Mucosa of gallbladder (tissue), 1 donor: ENCODE measurements at regions not wholly inside any gene's neighbourhood (a gene's known extent, or its start where the extent isn't known, plus 50 kb on each side); places are given as distances from the start of the nearest gene placed in this dataset.

Experiments
- DNase-seq: peaks from one replicate; pipeline ENCODE4 v3.0.0-alpha.2; 2020; ENCODE audit warnings: low spot score
- donor health status: DM: no; HTN: no; CAD: no.

DNA sequence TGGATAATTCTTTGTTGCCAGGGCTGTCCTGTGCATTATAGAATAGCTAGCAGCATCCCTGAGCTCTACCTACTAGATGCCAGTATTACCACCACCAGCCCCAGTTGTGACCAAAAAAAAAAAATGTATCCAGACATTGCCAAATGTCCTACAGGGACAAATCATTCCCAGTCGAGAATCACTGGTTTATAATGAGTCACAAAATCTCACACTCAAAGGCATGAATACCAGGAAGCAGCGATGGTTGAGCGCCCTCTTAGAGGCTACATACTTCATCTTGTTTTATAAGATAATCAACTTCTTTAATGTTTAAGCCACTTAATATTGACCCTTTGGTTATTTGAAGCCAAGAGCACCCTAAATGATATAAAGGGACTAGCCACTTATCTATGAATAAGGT lies 297.3 kb downstream of the DHX15 start:
- DNase-seq = no peak

DNA sequence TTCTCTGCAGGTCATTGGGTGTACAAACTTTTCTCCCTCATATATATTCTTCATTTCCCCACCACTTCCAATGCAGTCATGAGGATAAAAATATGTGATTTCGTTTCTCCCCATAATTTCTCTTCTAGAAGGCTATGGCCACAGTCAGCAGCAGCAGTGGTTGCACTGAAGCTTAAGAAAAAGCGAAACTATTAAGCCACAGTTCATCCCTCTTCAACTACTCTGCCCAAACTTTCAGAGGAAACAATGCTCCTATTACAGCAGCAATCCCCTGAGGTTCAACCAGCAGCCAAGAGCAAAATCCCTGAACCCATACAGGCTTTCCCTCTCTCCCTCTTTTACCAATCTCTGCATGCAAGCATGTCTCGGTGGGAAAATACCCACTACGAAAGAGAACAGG lies 298.6 kb downstream of the DHX15 start:
- no peak for DNase-seq

DNA sequence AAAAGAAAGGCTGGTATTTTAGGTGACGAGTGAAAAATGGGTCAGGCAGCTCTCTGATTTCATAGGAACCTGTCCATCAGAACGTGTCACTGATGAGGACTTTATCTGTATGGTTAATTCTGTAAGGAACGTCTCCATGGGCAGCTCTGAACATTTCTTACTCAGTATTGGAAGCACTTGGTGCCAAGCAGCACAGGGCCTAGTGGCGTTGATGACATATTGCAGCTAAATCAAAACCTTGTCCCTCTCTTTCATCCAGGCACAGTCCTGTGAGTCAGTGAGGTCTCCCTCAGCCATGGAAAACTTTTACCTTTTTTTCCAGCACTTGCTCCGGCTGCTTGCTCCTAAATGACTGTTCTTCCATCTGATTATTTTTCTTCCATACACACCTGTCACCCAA lies 301.9 kb downstream of the DHX15 start:
- no peak for DNase-seq

DNA sequence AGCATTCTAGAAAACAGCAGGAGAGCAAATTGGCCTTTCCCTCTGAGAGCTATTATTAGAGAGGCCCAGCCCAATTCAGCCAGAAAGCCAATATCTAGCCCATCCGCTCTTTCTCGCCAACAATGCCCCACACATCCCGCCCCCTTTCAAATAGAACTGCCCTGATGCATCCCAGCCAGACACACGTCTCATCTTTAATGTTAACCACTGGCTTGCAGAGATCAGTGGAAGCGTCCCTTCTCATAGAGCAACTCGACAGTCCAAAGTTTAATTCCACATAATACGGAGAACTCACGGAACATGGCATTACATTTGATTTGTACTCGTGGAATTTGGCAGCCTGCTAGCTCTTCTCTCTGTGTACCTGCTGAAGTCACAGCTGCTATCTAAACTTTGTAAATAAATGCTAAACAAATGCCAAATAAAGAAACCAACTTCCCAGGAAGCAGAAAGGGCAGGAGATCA lies 304.4 kb downstream of the DHX15 start:
- peak; percentile 22 for DNase-seq

DNA sequence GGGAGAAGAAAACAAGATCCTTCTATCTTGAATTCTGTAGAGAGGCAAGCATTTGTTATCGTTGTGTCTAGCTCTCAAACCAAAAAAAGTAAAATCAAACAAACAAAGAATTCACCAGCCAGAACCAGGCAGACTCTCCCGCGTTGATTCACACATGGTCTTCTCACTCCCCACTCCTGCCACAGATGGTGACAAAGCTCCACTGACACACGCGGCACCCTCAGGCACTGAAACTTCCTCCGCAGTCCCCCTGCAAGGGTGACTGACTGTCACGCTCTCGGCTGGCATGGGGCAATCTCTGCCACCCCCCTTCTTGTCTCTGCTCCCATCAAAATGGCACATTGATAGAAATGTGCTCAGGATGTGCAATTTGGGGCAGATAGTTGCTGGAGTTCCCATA lies 304.9 kb downstream of the DHX15 start:
- no peak for DNase-seq

DNA sequence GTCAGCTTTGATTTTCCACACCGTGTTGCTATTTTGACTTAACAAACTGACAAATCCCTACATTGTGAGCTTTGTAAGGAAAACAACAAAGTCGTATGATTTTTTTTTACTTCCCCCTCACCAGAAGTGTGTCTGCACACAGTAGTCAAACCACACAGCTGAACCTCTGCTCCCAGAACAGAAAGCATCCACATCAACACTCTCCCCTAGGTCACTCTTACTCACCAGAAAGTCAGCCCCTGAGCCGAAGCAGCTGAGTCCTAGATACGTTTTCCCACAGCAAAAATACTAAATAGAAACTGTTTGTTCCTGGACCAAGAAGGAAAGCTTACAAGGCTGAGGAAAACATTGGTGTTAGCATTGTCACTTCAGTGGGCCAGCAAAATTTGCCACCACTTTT lies 305.7 kb downstream of the DHX15 start:
- no peak for DNase-seq

DNA sequence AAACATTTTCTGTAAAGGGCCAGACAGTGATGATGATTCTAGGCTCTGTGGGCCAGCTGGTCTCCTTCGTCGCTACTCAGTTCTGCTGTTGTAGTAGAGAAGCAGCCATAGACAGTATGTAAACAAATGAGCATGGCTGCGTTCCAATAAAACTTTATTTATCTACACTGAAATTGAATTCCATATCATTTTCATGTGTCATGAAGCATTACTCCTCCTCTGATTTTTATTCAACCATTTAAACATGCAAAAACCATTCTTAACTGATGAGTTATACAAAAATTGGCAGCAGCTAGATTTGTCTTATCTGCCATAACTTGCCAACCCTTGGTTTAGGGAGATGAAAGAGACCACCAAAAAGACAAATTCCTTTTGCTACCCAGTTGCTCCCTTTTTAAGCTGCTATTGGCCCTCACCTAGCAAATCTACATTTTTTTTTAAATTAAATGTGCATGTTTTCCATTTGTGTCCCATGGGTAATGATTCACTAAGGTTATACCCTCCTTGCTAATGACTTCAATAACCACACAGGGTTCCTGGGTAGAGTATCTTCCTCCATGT lies 309.9 kb downstream of the DHX15 start:
- no peak for DNase-seq

DNA sequence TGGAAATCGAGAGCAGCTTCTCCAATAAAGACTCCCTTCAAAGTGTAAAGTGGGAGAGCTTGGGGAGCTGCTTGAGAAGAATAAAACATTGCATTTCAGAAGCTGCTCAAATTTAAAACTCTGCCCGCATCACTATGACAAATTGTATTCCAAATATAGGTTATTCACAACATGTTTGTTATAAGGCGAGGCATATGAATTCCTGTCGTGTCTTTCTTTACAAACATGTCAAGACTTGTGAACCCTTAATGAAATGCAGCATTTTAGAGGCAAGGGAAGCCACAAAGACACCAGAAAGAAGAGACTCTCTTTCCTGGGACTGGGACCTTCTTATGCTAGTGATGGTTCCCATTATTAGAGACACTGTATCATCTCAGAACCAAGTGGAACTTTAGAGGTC lies 311.2 kb downstream of the DHX15 start:
- no peak for DNase-seq

DNA sequence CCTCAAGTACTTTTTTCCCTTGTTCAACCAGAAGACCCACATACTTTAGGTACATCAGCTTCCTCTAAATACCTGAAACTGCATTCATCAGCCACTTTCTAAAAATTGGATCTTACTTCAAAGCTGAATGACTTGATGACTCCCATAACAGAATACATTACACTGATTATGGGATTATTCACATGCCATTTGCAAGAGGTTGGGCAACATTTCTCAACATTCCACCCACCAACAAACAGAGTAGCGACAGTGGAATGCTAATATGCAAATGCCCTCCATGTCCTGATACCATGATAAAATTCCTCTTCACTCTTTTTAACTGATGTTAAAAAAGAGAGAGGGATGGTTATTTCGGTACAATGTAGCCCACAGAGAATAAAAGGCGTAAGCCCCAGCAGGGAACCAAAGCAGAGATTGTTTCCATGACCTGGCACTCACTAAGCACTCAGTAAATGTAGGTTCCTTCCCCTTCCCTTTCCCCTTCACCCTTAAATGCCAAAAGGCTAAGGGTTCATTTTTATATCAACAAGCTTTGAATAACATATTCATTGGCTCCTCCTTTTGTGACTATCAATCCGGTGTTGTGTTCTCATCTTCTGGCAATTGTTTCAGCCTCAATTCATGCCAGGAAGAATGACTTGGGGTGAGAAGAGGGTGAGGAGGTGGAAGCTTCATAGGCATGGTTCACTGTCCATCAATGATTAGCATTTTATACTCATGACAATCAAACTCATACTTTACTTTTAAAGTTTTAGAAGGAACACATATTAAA lies 317.2 kb downstream of the DHX15 start:
- no peak for DNase-seq

DNA sequence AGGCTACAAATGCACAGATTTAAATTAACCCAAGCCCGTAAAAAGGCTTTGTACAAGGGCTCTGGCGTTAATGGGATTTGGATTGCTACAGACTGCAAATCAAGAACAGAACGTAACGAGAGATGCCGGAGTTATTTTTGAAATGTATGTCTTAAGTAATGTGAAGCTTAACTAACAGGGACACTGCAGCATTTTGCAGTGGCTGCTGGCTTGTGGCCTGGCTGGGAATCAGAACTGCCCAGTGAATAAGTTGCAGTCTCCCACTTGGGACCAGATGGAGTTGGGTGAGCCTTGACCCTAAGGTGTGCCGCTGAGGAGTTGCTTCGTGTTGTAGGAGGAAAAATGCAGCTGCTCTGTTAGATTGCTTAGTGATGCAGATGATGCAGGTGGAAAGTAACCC lies 318.4 kb downstream of the DHX15 start:
- DNase-seq = no peak

DNA sequence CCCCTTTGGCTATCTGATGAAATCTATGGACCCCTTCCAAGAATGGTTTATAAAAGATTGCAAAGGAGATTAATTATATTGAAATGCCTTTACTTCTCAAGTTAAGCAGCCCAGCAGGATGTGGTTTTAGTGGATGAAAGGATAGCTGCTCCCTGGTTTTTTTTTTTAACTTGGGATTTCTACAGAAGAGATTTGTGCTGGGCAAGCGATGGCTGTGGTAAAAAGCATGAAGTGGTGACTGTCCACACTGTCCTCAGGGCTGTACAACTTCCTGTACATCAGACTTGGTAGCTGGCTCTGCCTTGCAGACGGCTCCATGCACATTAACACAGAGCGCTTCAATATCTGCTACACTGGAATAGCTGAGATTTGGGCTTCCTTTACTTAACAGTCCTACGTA lies 321.7 kb downstream of the DHX15 start:
- DNase-seq = no peak

DNA sequence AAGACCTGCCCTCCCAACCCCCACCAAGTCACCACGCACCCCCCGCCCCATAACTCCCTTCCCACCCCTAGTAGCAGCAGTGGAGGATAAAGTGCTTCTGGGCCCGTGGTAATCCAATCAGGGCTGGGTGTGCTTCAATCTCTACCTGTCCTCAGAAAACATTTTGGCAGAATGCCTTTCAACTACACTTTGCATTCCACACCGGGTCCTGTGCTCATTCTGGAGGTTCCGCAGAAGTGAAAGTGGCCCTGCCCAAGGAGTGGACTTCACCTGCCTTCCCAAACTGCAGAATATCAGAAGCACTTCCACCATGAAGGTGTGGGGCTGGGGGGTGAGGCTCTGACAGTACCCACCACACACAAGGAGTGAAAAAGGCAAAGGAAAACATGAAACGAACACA lies 322.3 kb downstream of the DHX15 start:
- DNase-seq = no peak

DNA sequence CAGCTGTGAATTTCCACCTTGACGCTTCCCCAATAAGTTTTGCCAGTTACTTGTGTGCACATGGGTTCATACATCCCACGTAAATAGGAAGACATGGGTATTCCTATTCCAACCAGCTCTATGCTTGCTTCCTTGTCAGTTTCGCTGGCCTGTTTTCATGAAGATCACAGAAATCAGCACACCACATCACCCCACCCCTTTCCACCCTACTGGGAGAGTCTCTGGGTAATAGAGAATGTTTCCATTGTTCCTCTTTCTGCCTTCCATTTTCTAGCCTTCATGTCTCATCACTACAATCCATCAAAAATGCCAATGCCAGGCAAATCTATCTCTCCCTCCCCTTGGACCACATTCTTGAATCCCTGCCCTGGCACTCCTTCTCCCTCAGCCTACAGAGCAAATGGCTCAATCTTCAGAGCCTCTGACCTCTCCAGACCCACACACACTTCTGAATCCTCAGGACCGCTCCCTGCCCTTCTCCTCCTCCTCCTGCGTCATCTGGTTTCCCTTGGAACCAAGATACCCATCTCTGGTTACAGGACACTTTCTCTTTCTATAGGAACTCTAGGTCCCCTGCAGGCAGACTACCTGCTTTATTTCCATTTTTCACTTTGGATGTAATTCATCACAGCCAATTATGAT lies 323.3 kb downstream of the DHX15 start:
- DNase-seq = no peak

DNA sequence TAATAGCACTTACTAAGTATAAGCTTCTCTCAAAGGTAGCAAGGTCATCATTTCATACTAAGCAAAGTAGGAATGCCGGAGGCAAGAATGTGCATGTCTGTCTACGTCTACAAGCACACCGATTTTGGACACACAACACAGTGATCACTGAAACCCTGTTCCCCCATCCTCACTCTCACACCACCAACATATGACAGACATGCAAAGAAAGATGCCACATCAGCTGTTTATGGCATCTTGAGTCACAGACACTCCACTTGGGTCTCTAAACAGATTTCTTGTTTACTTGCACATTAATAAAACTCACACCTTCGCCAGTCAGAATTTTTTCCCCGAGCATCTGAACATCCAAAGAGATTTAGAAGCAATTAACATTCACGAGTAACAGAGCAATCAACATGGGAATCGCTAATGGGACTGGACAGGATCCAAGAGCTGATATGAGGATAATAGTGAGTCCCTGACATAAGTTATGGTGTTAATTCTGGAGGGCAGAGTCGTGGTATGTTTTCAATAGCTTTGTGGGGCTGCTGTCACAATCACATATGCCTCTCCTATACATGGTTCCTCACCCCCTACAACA lies 324.1 kb downstream of the DHX15 start:
- DNase-seq = no peak

DNA sequence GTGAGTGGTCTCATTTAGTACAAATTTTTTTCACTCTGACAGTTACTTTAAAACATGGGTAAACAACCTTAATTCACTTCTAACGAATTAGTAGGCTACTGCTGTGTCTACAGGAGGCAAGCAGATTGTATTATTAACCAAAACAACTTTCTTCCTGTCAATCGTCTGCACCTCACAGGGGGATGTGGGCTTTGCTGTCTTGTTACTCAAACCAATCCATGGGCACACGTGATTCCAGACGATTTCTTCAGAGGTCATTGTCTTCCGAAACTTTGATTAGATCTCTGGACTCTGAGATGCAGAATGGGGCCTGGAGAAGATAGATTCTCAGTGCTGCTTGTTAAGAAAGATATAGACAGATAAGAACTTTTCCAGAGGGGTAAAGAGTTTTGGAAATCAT lies 327.8 kb downstream of the DHX15 start:
- no peak for DNase-seq

DNA sequence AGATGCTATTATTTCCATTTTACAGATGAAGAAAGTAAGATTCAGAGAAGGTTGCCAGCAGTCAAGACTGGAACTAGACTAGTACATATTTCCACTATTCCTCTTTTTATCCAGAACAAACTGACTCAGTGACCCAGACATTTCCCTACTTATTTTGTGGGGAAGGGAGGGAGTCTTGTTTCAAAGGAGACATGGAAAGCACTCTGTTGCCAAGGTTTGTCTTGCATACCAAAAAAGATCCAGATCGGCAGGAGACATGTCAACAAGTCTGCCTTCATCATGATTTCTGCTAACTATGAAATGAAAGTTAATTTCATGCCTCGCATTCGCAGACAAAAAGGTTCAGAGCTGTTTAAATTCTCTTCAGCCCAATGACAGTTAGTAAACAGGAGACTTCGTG lies 328.3 kb downstream of the DHX15 start:
- no peak for DNase-seq

DNA sequence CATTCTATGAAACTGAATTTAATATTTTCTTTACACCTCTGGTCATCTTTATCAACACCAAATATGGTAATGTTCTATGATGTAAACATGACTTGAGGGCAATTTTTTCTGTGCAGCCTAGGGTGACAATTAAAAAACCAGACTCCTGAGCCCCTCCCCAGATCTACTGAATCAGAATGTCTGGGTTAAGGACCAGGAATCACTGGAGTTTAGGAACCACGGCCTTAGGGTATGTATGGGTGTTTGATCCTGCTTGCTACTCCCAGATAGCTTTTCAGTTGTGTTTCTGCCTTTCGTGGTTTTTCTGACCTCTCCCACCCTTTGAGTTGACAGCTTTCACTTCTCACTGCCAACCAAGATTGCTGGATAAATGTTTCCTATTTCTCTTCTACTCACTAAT lies 332.2 kb downstream of the DHX15 start:
- no peak for DNase-seq

DNA sequence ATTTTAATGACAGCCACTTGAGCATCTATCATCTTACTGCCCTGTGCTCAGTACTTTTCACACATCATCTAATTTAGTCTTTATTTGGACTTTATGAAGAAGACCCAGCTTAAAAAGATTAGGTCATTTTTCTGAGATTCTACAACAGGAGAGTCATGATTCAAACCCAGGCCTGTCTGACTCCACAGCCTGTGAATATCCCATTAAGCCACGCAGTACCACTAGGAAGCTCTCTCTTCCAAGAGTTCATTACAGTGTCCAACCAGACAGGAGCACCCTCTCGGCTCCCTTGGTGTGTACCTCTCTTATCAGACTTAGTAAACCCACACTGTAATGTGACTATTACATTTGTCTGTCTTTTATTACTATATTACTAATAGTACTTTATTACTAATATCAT lies 332.8 kb downstream of the DHX15 start:
- no peak for DNase-seq

DNA sequence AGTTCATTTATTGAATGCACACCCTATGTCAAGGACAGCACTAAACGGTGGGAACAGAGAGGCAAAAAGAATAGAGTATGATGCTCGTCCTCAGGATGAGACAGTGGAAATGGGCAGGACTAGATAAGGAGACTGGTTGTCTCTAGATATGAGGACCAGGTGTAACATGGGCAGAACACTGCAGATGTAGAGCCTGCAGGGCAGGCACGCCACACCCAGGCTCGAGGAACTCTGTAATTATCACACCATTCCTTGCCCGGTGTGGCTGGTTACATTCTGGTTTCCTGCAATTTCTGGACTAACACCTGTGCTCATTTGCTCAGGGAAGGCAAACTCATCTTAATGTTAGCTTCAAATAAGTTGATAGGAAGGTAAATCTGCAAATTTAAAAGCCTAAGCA lies 334.4 kb downstream of the DHX15 start:
- no peak for DNase-seq

DNA sequence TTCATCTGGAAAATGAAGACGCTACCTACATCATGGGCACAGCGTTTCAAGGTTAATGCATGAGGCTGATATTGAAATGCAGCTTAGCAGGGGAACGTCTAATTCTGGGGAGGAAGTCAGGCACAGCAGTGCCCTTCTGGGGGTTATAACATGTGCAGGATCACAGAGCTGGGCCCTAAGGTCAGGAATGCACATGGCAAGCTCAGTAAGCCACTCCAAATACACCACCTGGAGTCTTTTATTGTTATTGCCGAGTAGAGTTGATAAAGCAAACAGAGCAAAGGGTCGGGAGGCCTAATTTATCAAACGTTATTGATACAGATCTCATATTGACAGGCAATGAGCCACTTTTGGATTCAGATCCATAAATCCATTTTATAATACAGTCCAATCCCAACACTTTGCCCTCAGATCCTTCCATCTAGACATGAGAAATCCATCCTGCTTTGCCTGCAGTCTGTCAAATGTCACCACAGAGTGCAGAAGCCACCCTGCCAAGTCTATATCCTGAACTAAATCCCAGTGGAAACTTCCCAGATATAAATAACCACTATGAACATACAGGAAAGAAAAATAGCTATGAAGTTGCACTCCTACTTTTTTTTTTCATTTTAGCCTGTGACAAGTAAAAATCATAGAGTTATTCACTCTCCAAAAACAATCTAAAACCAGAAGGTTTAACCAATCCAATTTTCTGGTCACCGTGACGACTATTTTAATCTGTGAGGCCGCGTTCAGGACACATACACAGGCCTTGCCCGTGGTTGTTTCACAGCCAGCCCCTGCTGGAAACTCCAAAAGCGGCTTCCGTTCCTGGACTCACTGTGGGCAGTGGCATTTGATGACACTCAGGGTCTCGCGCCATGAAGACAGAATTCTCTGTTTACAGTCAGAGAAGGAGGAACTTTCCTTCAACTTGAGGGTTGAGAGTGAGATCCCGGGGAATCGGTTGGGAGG lies 335.4 kb downstream of the DHX15 start:
- DNase-seq = no peak

DNA sequence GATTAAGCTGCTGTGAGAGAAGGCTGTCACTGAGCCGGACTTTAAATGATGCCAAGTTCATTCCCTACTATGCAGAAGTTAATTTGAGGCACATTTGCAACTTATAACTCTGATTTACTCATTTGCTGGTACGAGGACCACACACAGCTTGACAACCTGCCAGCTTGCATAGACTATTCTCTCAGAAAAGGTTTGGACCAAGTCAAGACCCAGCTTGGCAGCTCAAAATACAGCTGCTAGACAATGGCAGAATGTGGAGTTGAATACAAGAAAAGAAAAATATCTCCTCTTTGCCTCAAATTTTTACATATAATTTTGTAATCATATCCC lies 338.9 kb downstream of the DHX15 start:
- DNase-seq = no peak
